ENCODE measurements at regions not wholly inside any gene's neighbourhood (a gene's known extent, or its start where the extent isn't known, plus 50 kb on each side); places are given as distances from the start of the nearest gene placed in this dataset.
"Not testable (repeated sequence)": the region's sequence is repeated elsewhere in the genome, so short reads cannot be mapped to it uniquely, and the experiment has no call there.

GRCh38 chr4:181810711-181811110, 432.5 kb upstream of the TENM3 start:
- Histone ChIP-seq H3K4me2 (ENCODE audit: insufficient read depth, low read length) (no peak overlapping the region), H3K4me1 (ENCODE audit: insufficient read depth, low read length) (no peaks in the 10 kb centered on the region), H4K20me1 (ENCODE audit: insufficient read depth, low read length) (no peaks in the 10 kb centered on the region), H3K9ac (ENCODE audit: low read depth, low read length) (no peak overlapping the region), H3K79me2 (ENCODE audit: insufficient read depth, low read length) (no peaks in the 10 kb centered on the region), H3K36me3 (ENCODE audit: insufficient read depth, low read length) (no peaks in the 10 kb centered on the region), H3K27ac (ENCODE audit: low read length) (no peak overlapping the region), H3K4me3 (ENCODE audit: low read depth in 1 of 2, low read length in 2 of 2) (no peak overlapping the region), H2AFZ (ENCODE audit: low read depth, low read length) (no peak overlapping the region), H3K9me3 (ENCODE audit: insufficient read depth, low read length, severe bottlenecking) (no peaks in the 10 kb centered on the region), H3K27me3 (ENCODE audit: insufficient read depth, low read length, poor library complexity) (no peaks in the 10 kb centered on the region)
- ATAC-seq (ENCODE audit: insufficient read depth, low read depth) (no peak), DNase-seq (no peak)
- TF ChIP-seq, protein P1, sequence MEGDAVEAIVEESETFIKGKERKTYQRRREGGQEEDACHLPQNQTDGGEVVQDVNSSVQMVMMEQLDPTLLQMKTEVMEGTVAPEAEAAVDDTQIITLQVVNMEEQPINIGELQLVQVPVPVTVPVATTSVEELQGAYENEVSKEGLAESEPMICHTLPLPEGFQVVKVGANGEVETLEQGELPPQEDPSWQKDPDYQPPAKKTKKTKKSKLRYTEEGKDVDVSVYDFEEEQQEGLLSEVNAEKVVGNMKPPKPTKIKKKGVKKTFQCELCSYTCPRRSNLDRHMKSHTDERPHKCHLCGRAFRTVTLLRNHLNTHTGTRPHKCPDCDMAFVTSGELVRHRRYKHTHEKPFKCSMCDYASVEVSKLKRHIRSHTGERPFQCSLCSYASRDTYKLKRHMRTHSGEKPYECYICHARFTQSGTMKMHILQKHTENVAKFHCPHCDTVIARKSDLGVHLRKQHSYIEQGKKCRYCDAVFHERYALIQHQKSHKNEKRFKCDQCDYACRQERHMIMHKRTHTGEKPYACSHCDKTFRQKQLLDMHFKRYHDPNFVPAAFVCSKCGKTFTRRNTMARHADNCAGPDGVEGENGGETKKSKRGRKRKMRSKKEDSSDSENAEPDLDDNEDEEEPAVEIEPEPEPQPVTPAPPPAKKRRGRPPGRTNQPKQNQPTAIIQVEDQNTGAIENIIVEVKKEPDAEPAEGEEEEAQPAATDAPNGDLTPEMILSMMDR (IDR thresholded peaks at IDR 0.05; ENCODE audit: borderline replicate concordance, extremely low read depth, low read length, poor library complexity, severe bottlenecking): no peak
- no peak for TF ChIP-seq EZH2 (IDR thresholded peaks at IDR 0.05; ENCODE audit: borderline replicate concordance, low read depth, low read length, severe bottlenecking)

DNA sequence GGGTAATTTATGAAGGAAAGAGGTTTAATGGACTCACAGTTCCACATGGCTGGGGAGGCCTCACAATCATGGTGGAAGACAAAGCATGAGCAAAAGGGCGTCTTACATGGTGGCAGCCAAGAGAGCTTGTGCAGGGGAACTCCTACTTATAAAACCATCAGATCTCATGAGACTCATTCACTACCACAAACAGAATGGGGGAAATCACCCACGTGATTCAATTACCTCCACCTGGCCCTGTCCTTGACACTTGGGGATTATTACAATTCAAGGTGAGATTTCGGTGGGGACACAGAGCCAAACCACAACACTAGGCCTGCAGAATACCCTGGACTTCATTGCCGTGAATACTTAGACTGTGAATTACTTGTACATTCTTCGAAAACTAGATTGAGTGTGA, 431.7 kb upstream of the TENM3 start:
- H3K27ac ChIP-seq (ENCODE audit: low read length); H2AFZ ChIP-seq (ENCODE audit: low read depth, low read length); H4K20me1 ChIP-seq (ENCODE audit: insufficient read depth, low read length); H3K4me3 ChIP-seq (ENCODE audit: low read depth in 1 of 2, low read length in 2 of 2); H3K9ac ChIP-seq (ENCODE audit: low read depth, low read length); H3K9me3 ChIP-seq (ENCODE audit: insufficient read depth, low read length, severe bottlenecking); H3K36me3 ChIP-seq (ENCODE audit: insufficient read depth, low read length); H3K4me2 ChIP-seq (ENCODE audit: insufficient read depth, low read length); DNase-seq; H3K79me2 ChIP-seq (ENCODE audit: insufficient read depth, low read length); H3K27me3 ChIP-seq (ENCODE audit: insufficient read depth, low read length, poor library complexity); ATAC-seq (ENCODE audit: insufficient read depth, low read depth); H3K4me1 ChIP-seq (ENCODE audit: insufficient read depth, low read length): not testable (repeated sequence)

GRCh38 chr4:181819946-181820345, 423.3 kb upstream of the TENM3 start:
- TF ChIP-seq EZH2 (IDR thresholded peaks at IDR 0.05; ENCODE audit: borderline replicate concordance, low read depth, low read length, severe bottlenecking): no peak
- TF ChIP-seq, protein P1 (IDR thresholded peaks at IDR 0.05; ENCODE audit: borderline replicate concordance, extremely low read depth, low read length, poor library complexity, severe bottlenecking): no peak
- Histone ChIP-seq H3K9me3 (ENCODE audit: insufficient read depth, low read length, severe bottlenecking) (no peaks in the 10 kb centered on the region), H3K79me2 (ENCODE audit: insufficient read depth, low read length) (no peaks in the 10 kb centered on the region), H3K9ac (ENCODE audit: low read depth, low read length) (no peak overlapping the region), H3K36me3 (ENCODE audit: insufficient read depth, low read length) (no peaks in the 10 kb centered on the region), H3K27ac (ENCODE audit: low read length) (no peak overlapping the region), H3K4me2 (ENCODE audit: insufficient read depth, low read length) (no peak overlapping the region), H2AFZ (ENCODE audit: low read depth, low read length) (no peak overlapping the region), H4K20me1 (ENCODE audit: insufficient read depth, low read length) (no peaks in the 10 kb centered on the region), H3K4me3 (ENCODE audit: low read depth in 1 of 2, low read length in 2 of 2) (no peak overlapping the region), H3K27me3 (ENCODE audit: insufficient read depth, low read length, poor library complexity) (no peaks in the 10 kb centered on the region), H3K4me1 (ENCODE audit: insufficient read depth, low read length) (no peaks in the 10 kb centered on the region)
- DNase-seq (no peak), ATAC-seq (ENCODE audit: insufficient read depth, low read depth) (no peak)

- no peak overlapping the region for H3K27ac ChIP-seq (ENCODE audit: low read length)
- H3K9ac ChIP-seq (ENCODE audit: low read depth, low read length): no peak overlapping the region
- H3K4me1 ChIP-seq (ENCODE audit: insufficient read depth, low read length): no peaks in the 10 kb centered on the region
- H3K9me3 ChIP-seq (ENCODE audit: insufficient read depth, low read length, severe bottlenecking): no peaks in the 10 kb centered on the region
- no peaks in the 10 kb centered on the region for H3K79me2 ChIP-seq (ENCODE audit: insufficient read depth, low read length)
- H3K4me3 ChIP-seq (ENCODE audit: low read depth in 1 of 2, low read length in 2 of 2): no peak overlapping the region
- H3K4me2 ChIP-seq (ENCODE audit: insufficient read depth, low read length): no peak overlapping the region
- H3K27me3 ChIP-seq (ENCODE audit: insufficient read depth, low read length, poor library complexity): no peaks in the 10 kb centered on the region
- no peaks in the 10 kb centered on the region for H4K20me1 ChIP-seq (ENCODE audit: insufficient read depth, low read length)
- H3K36me3 ChIP-seq (ENCODE audit: insufficient read depth, low read length): no peaks in the 10 kb centered on the region
- DNase-seq (no peak), ATAC-seq (ENCODE audit: insufficient read depth, low read depth) (no peak)
- TF ChIP-seq, protein P1 (IDR thresholded peaks at IDR 0.05; ENCODE audit: borderline replicate concordance, extremely low read depth, low read length, poor library complexity, severe bottlenecking): no peak
- no peak for TF ChIP-seq EZH2 (IDR thresholded peaks at IDR 0.05; ENCODE audit: borderline replicate concordance, low read depth, low read length, severe bottlenecking)
- no peak overlapping the region for H2AFZ ChIP-seq (ENCODE audit: low read depth, low read length)
Observed at GRCh38 chr4:181820553-181820952, 422.6 kb upstream of the TENM3 start.
